Activated T-cell treated with anti-CD3 and anti-CD28 coated beads for 48 hours (primary cell): ENCODE measurements at regions not wholly inside any gene's neighbourhood (a gene's known extent, or its start where the extent isn't known, plus 50 kb on each side); places are given as distances from the start of the nearest gene placed in this dataset.
"Not testable (repeated sequence)": the region's sequence is repeated elsewhere in the genome, so short reads cannot be mapped to it uniquely, and the experiment has no call there.

Source experiments
- DNase-seq: peaks from one replicate; pipeline ENCODE4 v3.0.0-alpha.2; 2020; ENCODE audit warnings: low read depth

GRCh38 chr10:46095943-46096342 is 49.9 kb upstream of the MSMB start:
- not testable (repeated sequence) for DNase-seq

GRCh38 chr10:46096446-46096845 is 50.4 kb upstream of the MSMB start:
- no peak for DNase-seq

GRCh38 chr10:46096909-46097575 is 51.0 kb upstream of the MSMB start:
- DNase-seq = no peak

- no peak for DNase-seq
Measured at GRCh38 chr10:46097576-46098317, 51.7 kb upstream of the MSMB start.

- DNase-seq = no peak
Measured at GRCh38 chr10:46098386-46098785, 52.3 kb upstream of the MSMB start.

- not testable (repeated sequence) for DNase-seq
Measured at GRCh38 chr10:46098925-46099324, 52.9 kb upstream of the MSMB start.

- no peak for DNase-seq
Measured at GRCh38 chr10:46104071-46104585, 58.1 kb upstream of the MSMB start.

- DNase-seq = not testable (repeated sequence)
Measured at GRCh38 chr10:46105416-46105815, 59.3 kb upstream of the MSMB start.

GRCh38 chr10:46105856-46106409 is 59.9 kb upstream of the MSMB start:
- not testable (repeated sequence) for DNase-seq

- no peak for DNase-seq
Measured at GRCh38 chr10:46106410-46107255, 60.6 kb upstream of the MSMB start.

- not testable (repeated sequence) for DNase-seq
Measured at GRCh38 chr10:46108158-46108499, 62.1 kb upstream of the MSMB start.

GRCh38 chr10:46154271-46154670 is 108.2 kb upstream of the MSMB start:
- DNase-seq = not testable (repeated sequence)

- DNase-seq = not testable (repeated sequence)
Measured at GRCh38 chr10:46154683-46155082, 108.6 kb upstream of the MSMB start.

- DNase-seq = not testable (repeated sequence)
Measured at GRCh38 chr10:46156866-46157265, 110.8 kb upstream of the MSMB start.

GRCh38 chr10:46169736-46170135 is 117.1 kb upstream of the ANTXRL start:
- no peak for DNase-seq

GRCh38 chr10:46170789-46171188 is 116.0 kb upstream of the ANTXRL start:
- no peak for DNase-seq

- no peak for DNase-seq
Measured at GRCh38 chr10:46171661-46172060, 115.1 kb upstream of the ANTXRL start.

GRCh38 chr10:46175296-46175695 is 111.5 kb upstream of the ANTXRL start:
- no peak for DNase-seq

- DNase-seq = no peak
Measured at GRCh38 chr10:46175831-46176230, 111.0 kb upstream of the ANTXRL start.

- not testable (repeated sequence) for DNase-seq
Measured at GRCh38 chr10:46187431-46187830, 99.4 kb upstream of the ANTXRL start.

GRCh38 chr10:46197050-46197449 is 89.7 kb upstream of the ANTXRL start:
- DNase-seq = no peak

GRCh38 chr10:46198516-46198915 is 88.3 kb upstream of the ANTXRL start:
- DNase-seq = no peak
